WTC11 (cell line): ENCODE measurements at regions not wholly inside any gene's neighbourhood (a gene's known extent, or its start where the extent isn't known, plus 50 kb on each side); places are given as distances from the start of the nearest gene placed in this dataset.

Experiments used
- ATAC-seq: fragments of 200-7000 bp; cut with Tn5 transposase; 2 replicates; pipeline ENCODE4 v1.10.0; 2021; ENCODE audit warnings: mild to moderate bottlenecking, moderate library complexity
- CTCF ChIA-PET: fragments of 300-600 bp; sonication (Branson Sonifier 250); formaldehyde crosslinking; loops from one replicate; lab custom pipeline; 2021; ENCODE audit warnings: antibody characterized with exemption; lab: Charles Lee
- POLR2A ChIA-PET: fragments of 350-600 bp; sonication (Branson Sonifier 250); formaldehyde crosslinking; loops from one replicate; lab custom pipeline; 2021; ENCODE audit warnings: antibody characterized with exemption; lab: Charles Lee
- DNase-seq: peaks from one replicate; pipeline ENCODE4 v3.0.0; 2021; ENCODE audit warnings: low spot score
- H3K27ac Mint-ChIP-seq: 2 replicates; pipeline ENCODE4 v1.8.0; 2021; ENCODE audit warnings: mixed read lengths
- H3K27me3 Mint-ChIP-seq: 2 replicates; pipeline ENCODE4 v1.8.0; 2021; ENCODE audit warnings: low read depth, mild to moderate bottlenecking, moderate library complexity, mixed read lengths
- H3K36me3 Mint-ChIP-seq: 2 replicates; pipeline ENCODE4 v1.8.0; 2021; ENCODE audit warnings: mixed read lengths
- H3K4me1 Mint-ChIP-seq: 2 replicates; pipeline ENCODE4 v1.8.0; 2022; ENCODE audit warnings: mixed read lengths
- H3K4me3 Mint-ChIP-seq: 2 replicates; pipeline ENCODE4 v1.8.0; 2021; ENCODE audit warnings: mild to moderate bottlenecking, moderate library complexity, mixed read lengths
- H3K9me3 Mint-ChIP-seq: 2 replicates; pipeline ENCODE4 v1.8.0; 2021; ENCODE audit warnings: mixed read lengths
- ETV6 ChIP-seq: sonication (generic); formaldehyde crosslinking; IDR thresholded peaks from 2 replicates; pipeline ENCODE4 v1.8.1; 2022; ENCODE audit warnings: mild to moderate bottlenecking, missing genetic modification reagents
- FOXJ3 ChIP-seq: sonication (generic); formaldehyde crosslinking; IDR thresholded peaks from 2 replicates; pipeline ENCODE4 v1.9.0; 2021; ENCODE audit warnings: missing genetic modification reagents, mild to moderate bottlenecking, borderline replicate concordance
- GABPB1 ChIP-seq: sonication (generic); formaldehyde crosslinking; IDR thresholded peaks from 2 replicates; pipeline ENCODE4 v1.8.1; 2023; ENCODE audit warnings: mild to moderate bottlenecking, missing genetic modification reagents
- JAZF1 ChIP-seq: fragments of 250-450 bp; sonication (Bioruptor Pico); IDR thresholded peaks from 2 replicates; pipeline ENCODE4 v1.9.0; 2021; ENCODE audit warnings: moderate library complexity, mild to moderate bottlenecking, inconsistent platforms
- MYBL2 ChIP-seq: sonication (generic); formaldehyde crosslinking; IDR thresholded peaks from 2 replicates; pipeline ENCODE4 v1.8.1; 2023; ENCODE audit warnings: mild to moderate bottlenecking, moderate library complexity, missing genetic modification reagents
- TCF7 ChIP-seq: sonication (generic); formaldehyde crosslinking; IDR thresholded peaks from 2 replicates; pipeline ENCODE4 v1.8.0; 2022; ENCODE audit warnings: mild to moderate bottlenecking, low read depth, missing genetic modification reagents, moderate library complexity
- TEAD1 ChIP-seq: sonication (generic); formaldehyde crosslinking; IDR thresholded peaks from 2 replicates; pipeline ENCODE4 v1.8.0; 2022; ENCODE audit warnings: mild to moderate bottlenecking, missing genetic modification reagents
- ZBTB21 ChIP-seq: sonication (generic); formaldehyde crosslinking; IDR thresholded peaks from 2 replicates; pipeline ENCODE4 v1.8.1; 2023; ENCODE audit warnings: mild to moderate bottlenecking, missing genetic modification reagents, borderline replicate concordance
- TF ChIP-seq, protein P1 (sequence below): sonication (generic); formaldehyde crosslinking; conservative IDR thresholded peaks from 2 replicates; pipeline ENCODE4 v1.8.1; 2023; ENCODE audit warnings: mild to moderate bottlenecking, low read depth, missing genetic modification reagents, moderate library complexity
- TF ChIP-seq, protein P2 (sequence below): sonication (generic); formaldehyde crosslinking; IDR thresholded peaks from 2 replicates; pipeline ENCODE4 v1.8.1; 2023; ENCODE audit warnings: mild to moderate bottlenecking, missing genetic modification reagents, moderate library complexity
- TF ChIP-seq, protein P3 (sequence below): sonication (generic); formaldehyde crosslinking; IDR thresholded peaks from 2 replicates; pipeline ENCODE4 v1.8.0; 2022; ENCODE audit warnings: mild to moderate bottlenecking, missing genetic modification reagents
- TF ChIP-seq, protein P4 (sequence below): sonication (generic); formaldehyde crosslinking; conservative IDR thresholded peaks from 2 replicates; pipeline ENCODE4 v1.8.1; 2022; ENCODE audit warnings: mild to moderate bottlenecking, missing genetic modification reagents
- TF ChIP-seq, protein P5 (sequence below): sonication (generic); formaldehyde crosslinking; IDR thresholded peaks from 2 replicates; pipeline ENCODE4 v1.8.1; 2023; ENCODE audit warnings: mild to moderate bottlenecking, moderate library complexity, missing genetic modification reagents
- TF ChIP-seq, protein P6 (sequence below): sonication (generic); formaldehyde crosslinking; IDR thresholded peaks from 2 replicates; pipeline ENCODE4 v1.8.0; 2022; ENCODE audit warnings: mild to moderate bottlenecking, missing genetic modification reagents
- TF ChIP-seq, protein P7 (sequence below): sonication (generic); formaldehyde crosslinking; IDR thresholded peaks from 2 replicates; pipeline ENCODE4 v1.8.1; 2023; ENCODE audit warnings: mild to moderate bottlenecking, missing genetic modification reagents
- TF ChIP-seq, protein P8 (sequence below): sonication (generic); formaldehyde crosslinking; IDR thresholded peaks from 2 replicates; pipeline ENCODE4 v1.8.0; 2023; ENCODE audit warnings: missing genetic modification reagents, mild to moderate bottlenecking, borderline replicate concordance

DNA sequence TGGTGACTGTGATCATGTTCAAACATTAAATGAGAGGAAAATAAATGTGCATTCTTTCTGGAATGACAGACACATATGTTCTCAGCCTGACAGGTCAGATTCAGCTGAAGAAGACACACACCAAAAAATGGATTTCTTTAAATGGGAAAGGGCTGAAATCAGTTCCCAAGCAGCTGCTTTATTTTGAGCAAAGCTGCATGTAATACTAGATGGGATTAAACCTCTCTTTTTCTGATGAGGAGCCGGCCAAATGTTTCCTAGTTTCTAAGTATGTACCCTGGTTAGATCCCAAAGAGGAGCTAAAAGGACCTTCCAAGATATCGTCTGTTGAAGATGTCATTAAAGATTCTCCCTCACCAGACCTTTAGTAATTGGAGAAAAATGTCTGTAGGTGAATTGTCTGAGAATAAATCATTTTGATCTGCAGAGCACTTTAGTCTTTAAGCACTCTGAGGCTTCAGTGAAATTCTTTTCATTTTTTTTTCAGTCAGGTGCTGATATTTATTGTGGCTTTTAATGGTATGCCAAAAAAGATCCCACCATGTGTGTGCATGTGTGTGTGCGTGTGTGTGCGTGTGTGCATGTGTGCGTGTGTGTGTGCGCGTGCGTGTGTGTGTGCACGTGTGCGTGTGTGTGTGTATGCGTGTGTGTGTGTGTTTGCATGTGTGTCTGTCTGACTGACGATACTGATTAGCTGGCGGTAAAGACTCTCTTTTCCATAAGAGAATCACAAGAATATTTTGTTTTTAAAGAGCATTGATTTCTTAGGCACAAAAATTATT is 175.8 kb downstream of the IRS1 start (continued):
- TF ChIP-seq, protein P1, sequence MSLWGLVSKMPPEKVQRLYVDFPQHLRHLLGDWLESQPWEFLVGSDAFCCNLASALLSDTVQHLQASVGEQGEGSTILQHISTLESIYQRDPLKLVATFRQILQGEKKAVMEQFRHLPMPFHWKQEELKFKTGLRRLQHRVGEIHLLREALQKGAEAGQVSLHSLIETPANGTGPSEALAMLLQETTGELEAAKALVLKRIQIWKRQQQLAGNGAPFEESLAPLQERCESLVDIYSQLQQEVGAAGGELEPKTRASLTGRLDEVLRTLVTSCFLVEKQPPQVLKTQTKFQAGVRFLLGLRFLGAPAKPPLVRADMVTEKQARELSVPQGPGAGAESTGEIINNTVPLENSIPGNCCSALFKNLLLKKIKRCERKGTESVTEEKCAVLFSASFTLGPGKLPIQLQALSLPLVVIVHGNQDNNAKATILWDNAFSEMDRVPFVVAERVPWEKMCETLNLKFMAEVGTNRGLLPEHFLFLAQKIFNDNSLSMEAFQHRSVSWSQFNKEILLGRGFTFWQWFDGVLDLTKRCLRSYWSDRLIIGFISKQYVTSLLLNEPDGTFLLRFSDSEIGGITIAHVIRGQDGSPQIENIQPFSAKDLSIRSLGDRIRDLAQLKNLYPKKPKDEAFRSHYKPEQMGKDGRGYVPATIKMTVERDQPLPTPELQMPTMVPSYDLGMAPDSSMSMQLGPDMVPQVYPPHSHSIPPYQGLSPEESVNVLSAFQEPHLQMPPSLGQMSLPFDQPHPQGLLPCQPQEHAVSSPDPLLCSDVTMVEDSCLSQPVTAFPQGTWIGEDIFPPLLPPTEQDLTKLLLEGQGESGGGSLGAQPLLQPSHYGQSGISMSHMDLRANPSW (CRISPR knock-in tag), result no peak
- TF ChIP-seq, protein P2, sequence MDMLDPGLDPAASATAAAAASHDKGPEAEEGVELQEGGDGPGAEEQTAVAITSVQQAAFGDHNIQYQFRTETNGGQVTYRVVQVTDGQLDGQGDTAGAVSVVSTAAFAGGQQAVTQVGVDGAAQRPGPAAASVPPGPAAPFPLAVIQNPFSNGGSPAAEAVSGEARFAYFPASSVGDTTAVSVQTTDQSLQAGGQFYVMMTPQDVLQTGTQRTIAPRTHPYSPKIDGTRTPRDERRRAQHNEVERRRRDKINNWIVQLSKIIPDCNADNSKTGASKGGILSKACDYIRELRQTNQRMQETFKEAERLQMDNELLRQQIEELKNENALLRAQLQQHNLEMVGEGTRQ (CRISPR knock-in tag), result no peak
- no peak for TF ChIP-seq TCF7
- TF ChIP-seq, protein P3, sequence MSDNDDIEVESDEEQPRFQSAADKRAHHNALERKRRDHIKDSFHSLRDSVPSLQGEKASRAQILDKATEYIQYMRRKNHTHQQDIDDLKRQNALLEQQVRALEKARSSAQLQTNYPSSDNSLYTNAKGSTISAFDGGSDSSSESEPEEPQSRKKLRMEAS (CRISPR knock-in tag), result no peak

DNA sequence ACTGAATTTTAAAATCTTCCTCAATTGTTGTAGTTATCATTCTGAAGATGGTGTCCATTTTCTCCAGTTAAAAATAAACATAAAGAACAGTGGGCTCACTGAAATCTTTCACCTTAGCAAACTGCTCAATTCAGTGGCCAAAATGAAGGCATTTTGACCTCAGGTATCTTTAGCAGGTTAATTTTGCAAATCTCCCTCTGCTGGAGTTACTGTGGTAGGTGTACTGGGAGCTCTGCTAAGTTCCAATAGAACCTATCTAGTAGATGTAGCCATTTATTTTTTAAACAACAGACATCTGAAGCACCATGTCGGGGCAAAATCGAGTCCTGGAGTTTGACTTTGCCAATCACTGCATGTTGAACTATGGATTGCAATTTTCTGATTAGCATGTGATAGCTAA is 177.1 kb downstream of the IRS1 start:
- TF ChIP-seq JAZF1 (CRISPR knock-in tag), result no peak
- TF ChIP-seq ETV6 (CRISPR knock-in tag), result no peak
- TF ChIP-seq GABPB1 (CRISPR knock-in tag), result no peak
- no peak for TF ChIP-seq TEAD1 (CRISPR knock-in tag)
- TF ChIP-seq, protein P4, sequence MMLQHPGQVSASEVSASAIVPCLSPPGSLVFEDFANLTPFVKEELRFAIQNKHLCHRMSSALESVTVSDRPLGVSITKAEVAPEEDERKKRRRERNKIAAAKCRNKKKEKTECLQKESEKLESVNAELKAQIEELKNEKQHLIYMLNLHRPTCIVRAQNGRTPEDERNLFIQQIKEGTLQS (CRISPR knock-in tag), result no peak
- TF ChIP-seq, protein P5, sequence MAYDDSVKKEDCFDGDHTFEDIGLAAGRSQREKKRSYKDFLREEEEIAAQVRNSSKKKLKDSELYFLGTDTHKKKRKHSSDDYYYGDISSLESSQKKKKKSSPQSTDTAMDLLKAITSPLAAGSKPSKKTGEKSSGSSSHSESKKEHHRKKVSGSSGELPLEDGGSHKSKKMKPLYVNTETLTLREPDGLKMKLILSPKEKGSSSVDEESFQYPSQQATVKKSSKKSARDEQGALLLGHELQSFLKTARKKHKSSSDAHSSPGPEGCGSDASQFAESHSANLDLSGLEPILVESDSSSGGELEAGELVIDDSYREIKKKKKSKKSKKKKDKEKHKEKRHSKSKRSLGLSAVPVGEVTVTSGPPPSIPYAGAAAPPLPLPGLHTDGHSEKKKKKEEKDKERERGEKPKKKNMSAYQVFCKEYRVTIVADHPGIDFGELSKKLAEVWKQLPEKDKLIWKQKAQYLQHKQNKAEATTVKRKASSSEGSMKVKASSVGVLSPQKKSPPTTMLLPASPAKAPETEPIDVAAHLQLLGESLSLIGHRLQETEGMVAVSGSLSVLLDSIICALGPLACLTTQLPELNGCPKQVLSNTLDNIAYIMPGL (CRISPR knock-in tag), result no peak
- TF ChIP-seq, protein P6, sequence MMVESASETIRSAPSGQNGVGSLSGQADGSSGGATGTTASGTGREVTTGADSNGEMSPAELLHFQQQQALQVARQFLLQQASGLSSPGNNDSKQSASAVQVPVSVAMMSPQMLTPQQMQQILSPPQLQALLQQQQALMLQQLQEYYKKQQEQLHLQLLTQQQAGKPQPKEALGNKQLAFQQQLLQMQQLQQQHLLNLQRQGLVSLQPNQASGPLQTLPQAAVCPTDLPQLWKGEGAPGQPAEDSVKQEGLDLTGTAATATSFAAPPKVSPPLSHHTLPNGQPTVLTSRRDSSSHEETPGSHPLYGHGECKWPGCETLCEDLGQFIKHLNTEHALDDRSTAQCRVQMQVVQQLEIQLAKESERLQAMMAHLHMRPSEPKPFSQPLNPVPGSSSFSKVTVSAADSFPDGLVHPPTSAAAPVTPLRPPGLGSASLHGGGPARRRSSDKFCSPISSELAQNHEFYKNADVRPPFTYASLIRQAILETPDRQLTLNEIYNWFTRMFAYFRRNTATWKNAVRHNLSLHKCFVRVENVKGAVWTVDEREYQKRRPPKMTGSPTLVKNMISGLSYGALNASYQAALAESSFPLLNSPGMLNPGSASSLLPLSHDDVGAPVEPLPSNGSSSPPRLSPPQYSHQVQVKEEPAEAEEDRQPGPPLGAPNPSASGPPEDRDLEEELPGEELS, result no peak
- TF ChIP-seq, protein P7, sequence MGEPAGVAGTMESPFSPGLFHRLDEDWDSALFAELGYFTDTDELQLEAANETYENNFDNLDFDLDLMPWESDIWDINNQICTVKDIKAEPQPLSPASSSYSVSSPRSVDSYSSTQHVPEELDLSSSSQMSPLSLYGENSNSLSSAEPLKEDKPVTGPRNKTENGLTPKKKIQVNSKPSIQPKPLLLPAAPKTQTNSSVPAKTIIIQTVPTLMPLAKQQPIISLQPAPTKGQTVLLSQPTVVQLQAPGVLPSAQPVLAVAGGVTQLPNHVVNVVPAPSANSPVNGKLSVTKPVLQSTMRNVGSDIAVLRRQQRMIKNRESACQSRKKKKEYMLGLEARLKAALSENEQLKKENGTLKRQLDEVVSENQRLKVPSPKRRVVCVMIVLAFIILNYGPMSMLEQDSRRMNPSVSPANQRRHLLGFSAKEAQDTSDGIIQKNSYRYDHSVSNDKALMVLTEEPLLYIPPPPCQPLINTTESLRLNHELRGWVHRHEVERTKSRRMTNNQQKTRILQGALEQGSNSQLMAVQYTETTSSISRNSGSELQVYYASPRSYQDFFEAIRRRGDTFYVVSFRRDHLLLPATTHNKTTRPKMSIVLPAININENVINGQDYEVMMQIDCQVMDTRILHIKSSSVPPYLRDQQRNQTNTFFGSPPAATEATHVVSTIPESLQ (CRISPR knock-in tag), result no peak
- TF ChIP-seq MYBL2 (CRISPR knock-in tag), result no peak
- no peak for TF ChIP-seq FOXJ3 (CRISPR knock-in tag)
- TF ChIP-seq, protein P8, sequence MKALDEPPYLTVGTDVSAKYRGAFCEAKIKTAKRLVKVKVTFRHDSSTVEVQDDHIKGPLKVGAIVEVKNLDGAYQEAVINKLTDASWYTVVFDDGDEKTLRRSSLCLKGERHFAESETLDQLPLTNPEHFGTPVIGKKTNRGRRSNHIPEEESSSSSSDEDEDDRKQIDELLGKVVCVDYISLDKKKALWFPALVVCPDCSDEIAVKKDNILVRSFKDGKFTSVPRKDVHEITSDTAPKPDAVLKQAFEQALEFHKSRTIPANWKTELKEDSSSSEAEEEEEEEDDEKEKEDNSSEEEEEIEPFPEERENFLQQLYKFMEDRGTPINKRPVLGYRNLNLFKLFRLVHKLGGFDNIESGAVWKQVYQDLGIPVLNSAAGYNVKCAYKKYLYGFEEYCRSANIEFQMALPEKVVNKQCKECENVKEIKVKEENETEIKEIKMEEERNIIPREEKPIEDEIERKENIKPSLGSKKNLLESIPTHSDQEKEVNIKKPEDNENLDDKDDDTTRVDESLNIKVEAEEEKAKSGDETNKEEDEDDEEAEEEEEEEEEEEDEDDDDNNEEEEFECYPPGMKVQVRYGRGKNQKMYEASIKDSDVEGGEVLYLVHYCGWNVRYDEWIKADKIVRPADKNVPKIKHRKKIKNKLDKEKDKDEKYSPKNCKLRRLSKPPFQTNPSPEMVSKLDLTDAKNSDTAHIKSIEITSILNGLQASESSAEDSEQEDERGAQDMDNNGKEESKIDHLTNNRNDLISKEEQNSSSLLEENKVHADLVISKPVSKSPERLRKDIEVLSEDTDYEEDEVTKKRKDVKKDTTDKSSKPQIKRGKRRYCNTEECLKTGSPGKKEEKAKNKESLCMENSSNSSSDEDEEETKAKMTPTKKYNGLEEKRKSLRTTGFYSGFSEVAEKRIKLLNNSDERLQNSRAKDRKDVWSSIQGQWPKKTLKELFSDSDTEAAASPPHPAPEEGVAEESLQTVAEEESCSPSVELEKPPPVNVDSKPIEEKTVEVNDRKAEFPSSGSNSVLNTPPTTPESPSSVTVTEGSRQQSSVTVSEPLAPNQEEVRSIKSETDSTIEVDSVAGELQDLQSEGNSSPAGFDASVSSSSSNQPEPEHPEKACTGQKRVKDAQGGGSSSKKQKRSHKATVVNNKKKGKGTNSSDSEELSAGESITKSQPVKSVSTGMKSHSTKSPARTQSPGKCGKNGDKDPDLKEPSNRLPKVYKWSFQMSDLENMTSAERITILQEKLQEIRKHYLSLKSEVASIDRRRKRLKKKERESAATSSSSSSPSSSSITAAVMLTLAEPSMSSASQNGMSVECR, result no peak
- TF ChIP-seq ZBTB21 (CRISPR knock-in tag), result no peak
- TF ChIP-seq, all 79 proteins: peak for 0
- no peaks in the 10 kb centered on the region for H3K27me3 Mint-ChIP-seq
- H3K36me3 Mint-ChIP-seq, result no peaks in the 10 kb centered on the region
- ChIA-PET CTCF (interaction anchor here (0.6 to 1.9 kb wide), 6 partner anchors 30 to 450 kb away, joined by 3 to 4 read pairs (median 4); no protein-coding TSS in a partner anchor), POLR2A (no interaction called here)
- H3K9me3 Mint-ChIP-seq, result 0 out of 2 replicates have a peak, but pooled peaks cover 5% of the 10 kb centered on the region
- DNase-seq, result no peak
- ATAC-seq, result peak; percentile 68
- no peak overlapping the region for H3K4me3 Mint-ChIP-seq
- H3K4me1 Mint-ChIP-seq, result no peaks in the 10 kb centered on the region
- no peak overlapping the region for H3K27ac Mint-ChIP-seq
